HAP-1 (cell line): ENCODE measurements at regions not wholly inside any gene's neighbourhood (a gene's known extent, or its start where the extent isn't known, plus 50 kb on each side); places are given as distances from the start of the nearest gene placed in this dataset.
A peak's percentile ranks its signal among the peaks of the same experiment; 100 is the strongest.
"Not testable (repeated sequence)": the region's sequence is repeated elsewhere in the genome, so short reads cannot be mapped to it uniquely, and the experiment has no call there.

ENCODE experiments used
- DNase-seq, 2 experiments: peaks; one replicate each; pipeline ENCODE4 v3.0.0-alpha.2; 2016 to 2020; ENCODE audit warnings: low spot score in 2 of 2
- H3K27me3 ChIP-seq: fragments of 250-450 bp; sonication (Bioruptor Pico); 2 replicates; pipeline ENCODE4 v1.5.1; 2020; ENCODE audit warnings: low read depth, mild to moderate bottlenecking, moderate library complexity
- H3K36me3 ChIP-seq: fragments of 250-450 bp; sonication (Bioruptor Pico); replicated peaks from 2 replicates; pipeline ENCODE4 v1.5.1; 2020; ENCODE audit warnings: mild to moderate bottlenecking
- H3K4me1 ChIP-seq: fragments of 250-450 bp; sonication (Bioruptor Pico); 2 replicates; pipeline ENCODE4 v1.5.1; 2020; ENCODE audit warnings: mild to moderate bottlenecking
- H3K4me3 ChIP-seq: fragments of 250-450 bp; sonication (Bioruptor Pico); 2 replicates; pipeline ENCODE4 v1.5.1; 2020; ENCODE audit warnings: mild to moderate bottlenecking, moderate library complexity
- H3K9me3 ChIP-seq: fragments of 250-450 bp; sonication (Bioruptor Pico); 2 replicates; pipeline ENCODE4 v1.5.1; 2020; ENCODE audit warnings: mild to moderate bottlenecking, moderate library complexity
- in situ Hi-C: fragments of 300-500 bp; cut with MboI; formaldehyde crosslinking; loops from 3 replicates; pipeline ENCODE4 v1.14.3; 2020; ENCODE audit warnings: low sequenced_read_pairs, inconsistent platforms, mixed read lengths

DNA sequence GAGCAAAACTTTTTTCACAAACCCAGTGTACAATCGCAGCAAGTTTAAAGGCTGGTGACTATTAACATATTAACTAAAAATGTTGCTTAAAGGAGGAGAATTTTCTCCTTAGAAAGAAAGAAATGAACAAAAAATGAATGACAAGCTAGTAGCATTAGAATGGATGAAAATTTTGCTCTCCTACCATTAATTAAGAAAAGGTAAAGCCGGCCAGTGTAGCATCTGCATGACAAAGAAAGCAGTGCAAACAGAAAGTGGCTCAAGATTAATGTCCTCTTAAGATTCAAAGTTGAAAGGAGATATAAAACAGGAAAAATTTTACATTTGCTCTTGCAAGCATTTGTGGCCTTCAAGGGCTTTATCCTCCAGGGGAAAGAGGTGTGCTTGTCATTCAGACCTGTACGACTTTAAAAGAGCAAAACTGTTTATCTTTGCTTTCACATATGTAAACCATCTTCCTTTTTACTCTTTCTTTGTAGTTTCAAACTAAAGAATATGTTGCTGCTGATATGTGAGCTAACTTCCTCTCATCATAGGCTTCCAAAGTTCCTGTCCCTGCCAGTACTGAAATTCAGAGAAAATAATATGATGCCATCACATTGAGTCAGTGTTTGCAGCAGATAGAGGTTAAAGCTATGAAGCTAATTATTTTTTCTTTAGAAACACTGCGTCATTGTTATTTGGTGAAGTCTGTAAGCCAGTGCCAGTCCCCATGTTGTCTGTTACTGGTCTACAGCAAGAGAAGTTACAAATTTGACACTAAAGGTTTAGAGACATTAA lies 439.1 kb upstream of the GRM7 start:
- peak; percentile 16 to 59 for DNase-seq
- Histone ChIP-seq H3K27me3 (no peaks in the 10 kb centered on the region), H3K36me3 (no peaks in the 10 kb centered on the region), H3K4me3 (no peak overlapping the region), H3K9me3 (no peaks in the 10 kb centered on the region), H3K4me1 (peaks cover 6% of the 10 kb centered on the region; the same call in 1 of the 2 replicates)
- in situ Hi-C loops: no loop called here

GRCh38 chr3:6425289-6425820 lies 435.6 kb upstream of the GRM7 start:
- DNase-seq: no peak
- in situ Hi-C loops: no loop called here

DNA sequence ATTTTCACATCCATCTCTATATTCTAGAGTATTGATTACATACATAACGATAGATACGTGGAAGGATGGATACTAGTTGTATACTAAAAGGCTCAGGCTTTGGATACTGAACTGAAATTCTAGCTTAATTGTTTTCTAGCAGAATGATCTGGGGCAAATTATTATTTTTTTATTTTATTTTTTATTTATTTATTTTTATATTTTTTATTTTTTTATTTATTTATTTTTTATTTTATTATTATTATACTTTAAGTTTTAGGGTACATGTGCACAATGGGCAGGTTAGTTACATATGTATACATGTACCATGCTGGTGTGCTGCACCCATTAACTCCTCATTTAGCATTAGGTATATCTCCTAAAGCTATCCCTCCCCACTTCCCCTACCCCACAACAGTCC lies 432.6 kb upstream of the GRM7 start:
- H3K4me3 ChIP-seq, H3K4me1 ChIP-seq, in situ Hi-C loops, DNase-seq, H3K9me3 ChIP-seq, H3K36me3 ChIP-seq, H3K27me3 ChIP-seq: not testable (repeated sequence)

More at GRCh38 chr3:6425289-6425820, 435.6 kb upstream of the GRM7 start:
- H3K4me1 ChIP-seq: peaks cover 6% of the 10 kb centered on the region; the same call in 1 of the 2 replicates
- no peaks in the 10 kb centered on the region for H3K27me3 ChIP-seq
- H3K4me3 ChIP-seq: no peak overlapping the region
- H3K9me3 ChIP-seq: no peaks in the 10 kb centered on the region
- no peaks in the 10 kb centered on the region for H3K36me3 ChIP-seq

DNA sequence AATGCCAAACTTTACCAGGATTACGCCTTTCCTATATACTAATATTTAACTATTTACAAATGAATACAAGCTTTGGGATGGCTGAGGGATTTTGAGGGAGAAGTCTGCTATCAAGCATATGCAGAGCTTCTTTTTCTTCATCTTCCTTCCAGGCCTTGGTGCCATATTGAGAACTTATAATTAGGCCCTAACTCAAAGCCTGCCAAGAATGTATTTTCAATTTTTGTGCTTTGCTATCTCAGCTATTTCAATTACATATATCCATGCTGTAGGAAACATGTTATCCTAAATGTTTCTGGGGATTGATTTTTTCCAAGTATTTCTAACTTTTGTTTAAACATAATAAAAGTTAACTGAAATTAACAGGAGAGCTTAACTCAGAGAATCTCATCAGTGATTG lies 425.0 kb upstream of the GRM7 start:
- no peak for DNase-seq
- Histone ChIP-seq H3K4me3 (no peak overlapping the region), H3K9me3 (no peaks in the 10 kb centered on the region), H3K36me3 (no peaks in the 10 kb centered on the region), H3K27me3 (no peaks in the 10 kb centered on the region), H3K4me1 (no peaks in the 10 kb centered on the region)
- in situ Hi-C loops: no loop called here

DNA sequence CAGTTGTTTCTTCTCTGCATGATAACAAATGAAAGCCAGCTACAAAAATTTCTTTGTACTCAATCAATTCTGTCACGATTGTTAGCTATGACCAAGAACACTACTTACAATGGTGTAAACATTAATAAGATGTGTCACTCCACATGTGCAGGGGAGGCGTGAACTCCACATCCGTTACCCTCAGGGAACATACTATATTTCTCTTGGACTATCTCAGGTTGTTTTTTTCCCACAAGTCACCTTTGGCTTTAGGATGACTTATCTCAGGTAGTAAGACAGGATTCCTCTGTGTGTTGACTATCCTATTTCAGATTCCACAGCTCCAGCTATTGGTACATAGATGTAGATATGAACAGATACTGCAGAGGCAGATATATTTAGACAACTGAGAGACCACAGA lies 423.3 kb upstream of the GRM7 start:
- in situ Hi-C loops: no loop called here
- Histone ChIP-seq H3K4me1 (no peaks in the 10 kb centered on the region), H3K9me3 (no peaks in the 10 kb centered on the region), H3K4me3 (no peak overlapping the region), H3K36me3 (no peaks in the 10 kb centered on the region), H3K27me3 (no peaks in the 10 kb centered on the region)
- no peak for DNase-seq

GRCh38 chr3:6438031-6438430 lies 422.9 kb upstream of the GRM7 start:
- in situ Hi-C loops: no loop called here
- H3K27me3 ChIP-seq: no peaks in the 10 kb centered on the region
- H3K9me3 ChIP-seq: no peaks in the 10 kb centered on the region
- DNase-seq: no peak
- H3K4me3 ChIP-seq: no peak overlapping the region
- no peaks in the 10 kb centered on the region for H3K36me3 ChIP-seq
- no peaks in the 10 kb centered on the region for H3K4me1 ChIP-seq

DNA sequence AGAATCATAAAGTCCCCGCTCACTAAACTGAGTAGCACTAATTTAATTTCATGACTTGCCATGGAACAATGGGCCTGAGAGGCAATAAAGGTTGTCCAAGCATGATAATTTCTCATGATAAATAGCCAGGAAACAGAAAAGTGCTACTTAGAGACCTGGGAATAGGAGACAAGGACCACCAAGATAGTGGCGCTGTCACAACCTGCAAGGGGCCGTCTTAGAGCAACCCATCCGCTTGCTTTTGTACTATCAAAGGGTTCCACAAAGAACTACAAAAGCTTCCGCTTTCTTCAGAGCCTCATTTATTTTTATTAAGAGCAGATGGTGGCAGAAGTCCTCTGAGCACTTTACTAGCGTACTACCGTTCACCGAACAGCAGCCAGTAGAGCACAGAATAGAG lies 421.7 kb upstream of the GRM7 start:
- no peaks in the 10 kb centered on the region for H3K27me3 ChIP-seq
- no peaks in the 10 kb centered on the region for H3K4me1 ChIP-seq
- DNase-seq: no peak
- no peaks in the 10 kb centered on the region for H3K36me3 ChIP-seq
- no peaks in the 10 kb centered on the region for H3K9me3 ChIP-seq
- H3K4me3 ChIP-seq: no peak overlapping the region
- in situ Hi-C loops: no loop called here

- no peak for DNase-seq
- Histone ChIP-seq H3K4me1 (no peaks in the 10 kb centered on the region), H3K4me3 (no peak overlapping the region), H3K9me3 (no peaks in the 10 kb centered on the region), H3K36me3 (no peaks in the 10 kb centered on the region), H3K27me3 (no peaks in the 10 kb centered on the region)
- in situ Hi-C loops: no loop called here
These were observed 421.1 kb upstream of the GRM7 start for GRCh38 chr3:6439824-6440223.

GRCh38 chr3:6444888-6445658 lies 415.8 kb upstream of the GRM7 start:
- in situ Hi-C loops: no loop called here
- Histone ChIP-seq H3K4me3 (no peak overlapping the region), H3K27me3 (no peaks in the 10 kb centered on the region), H3K36me3 (no peaks in the 10 kb centered on the region), H3K4me1 (no peaks in the 10 kb centered on the region), H3K9me3 (no peaks in the 10 kb centered on the region)
- no peak for DNase-seq

DNA sequence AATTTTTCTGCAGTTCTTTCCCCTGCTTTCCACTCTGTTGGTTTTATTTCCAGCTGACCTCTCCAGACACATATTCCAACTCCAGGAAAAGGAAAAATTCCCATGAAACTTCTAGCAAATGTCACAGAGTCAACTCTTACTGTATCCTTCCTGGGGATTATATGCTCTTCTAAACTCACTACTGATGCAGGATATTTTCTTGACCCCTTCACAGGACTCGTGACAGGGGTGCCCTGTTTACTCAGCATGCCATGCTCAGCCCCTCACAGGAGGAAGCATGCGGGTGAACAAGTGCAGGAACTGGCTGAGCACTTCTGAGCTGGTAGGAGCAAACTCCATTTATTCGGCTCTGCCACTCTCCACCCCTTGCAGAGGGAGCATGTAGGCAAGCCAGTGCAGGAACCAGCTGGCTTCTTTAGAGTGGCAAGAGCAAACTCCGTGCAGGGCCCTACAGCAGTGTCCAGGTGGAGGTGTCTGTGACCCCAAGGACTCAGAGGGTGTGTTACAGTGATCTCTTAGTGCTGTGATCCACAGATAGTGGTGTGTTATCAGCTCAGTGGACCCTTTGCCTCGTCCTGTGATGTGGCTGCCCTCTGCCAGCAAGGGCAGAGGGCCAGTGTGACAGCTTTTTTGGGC lies 413.6 kb upstream of the GRM7 start:
- H3K4me1 ChIP-seq: no peaks in the 10 kb centered on the region
- no peak for DNase-seq
- H3K36me3 ChIP-seq: no peaks in the 10 kb centered on the region
- no peak overlapping the region for H3K4me3 ChIP-seq
- in situ Hi-C loops: no loop called here
- H3K9me3 ChIP-seq: no peaks in the 10 kb centered on the region
- no peaks in the 10 kb centered on the region for H3K27me3 ChIP-seq

DNA sequence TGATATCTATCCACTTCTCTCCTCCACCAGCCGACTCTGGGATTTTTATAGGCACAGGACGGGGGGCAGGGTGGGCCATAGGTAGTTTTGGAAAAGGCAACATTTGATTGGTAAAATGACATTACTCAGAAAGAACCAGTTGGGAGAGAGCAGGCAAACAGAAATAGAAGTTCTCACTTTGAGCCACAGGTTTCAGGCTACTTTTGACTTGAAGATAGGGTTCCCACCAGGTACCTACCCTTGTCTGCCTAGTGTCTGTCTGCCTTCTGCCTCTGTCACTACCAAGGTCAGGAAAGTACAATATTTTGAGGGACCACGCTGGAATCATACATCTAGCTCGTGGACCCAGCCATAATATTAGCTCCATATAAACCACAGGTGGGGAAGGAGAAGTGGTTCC lies 412.9 kb upstream of the GRM7 start:
- Histone ChIP-seq H3K36me3 (no peaks in the 10 kb centered on the region), H3K4me3 (no peak overlapping the region), H3K27me3 (no peaks in the 10 kb centered on the region), H3K9me3 (no peaks in the 10 kb centered on the region), H3K4me1 (no peaks in the 10 kb centered on the region)
- DNase-seq: no peak
- in situ Hi-C loops: no loop called here

GRCh38 chr3:6449099-6449498 lies 411.8 kb upstream of the GRM7 start:
- no peak for DNase-seq
- Histone ChIP-seq H3K4me3 (no peak overlapping the region), H3K4me1 (no peaks in the 10 kb centered on the region), H3K27me3 (no peaks in the 10 kb centered on the region), H3K36me3 (no peaks in the 10 kb centered on the region), H3K9me3 (no peaks in the 10 kb centered on the region)
- in situ Hi-C loops: no loop called here

DNA sequence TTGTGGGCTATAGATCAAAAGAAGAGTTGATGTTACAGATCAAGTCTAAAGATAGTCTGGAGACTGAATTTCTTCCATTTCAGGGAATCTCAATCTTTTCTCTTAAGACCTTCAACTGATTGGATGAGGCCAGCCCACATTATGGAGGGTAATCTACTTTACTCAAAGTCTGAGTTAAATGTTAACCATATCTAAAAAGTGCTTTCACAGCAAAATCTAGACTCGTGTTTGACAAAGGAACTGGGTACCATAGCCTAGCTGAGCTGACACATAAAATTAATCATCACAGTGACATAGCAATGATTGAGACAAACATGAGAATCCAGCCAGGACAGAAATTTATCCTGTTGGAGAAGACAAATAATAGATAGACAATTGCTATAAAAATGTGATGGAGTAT lies 407.9 kb upstream of the GRM7 start:
- in situ Hi-C loops: no loop called here
- H3K9me3 ChIP-seq: no peaks in the 10 kb centered on the region

GRCh38 chr3:6455031-6455430 lies 405.9 kb upstream of the GRM7 start:
- no peak for DNase-seq
- no peaks in the 10 kb centered on the region for H3K36me3 ChIP-seq
- no peaks in the 10 kb centered on the region for H3K9me3 ChIP-seq

More for the DNA sequence above, 407.9 kb upstream of the GRM7 start:
- Histone ChIP-seq H3K36me3 (no peaks in the 10 kb centered on the region), H3K4me1 (no peaks in the 10 kb centered on the region), H3K4me3 (no peak overlapping the region), H3K27me3 (no peaks in the 10 kb centered on the region)
- no peak for DNase-seq

More at GRCh38 chr3:6455031-6455430, 405.9 kb upstream of the GRM7 start:
- in situ Hi-C loops: no loop called here
- Histone ChIP-seq H3K27me3 (no peaks in the 10 kb centered on the region), H3K4me3 (no peak overlapping the region), H3K4me1 (no peaks in the 10 kb centered on the region)
